ENCODE measurements at regions not wholly inside any gene's neighbourhood (a gene's known extent, or its start where the extent isn't known, plus 50 kb on each side); places are given as distances from the start of the nearest gene placed in this dataset.

GRCh38 chr12:125377093-125377492 lies 311.9 kb downstream of the AACS start (continued):
- TF ChIP-seq, protein P1, sequence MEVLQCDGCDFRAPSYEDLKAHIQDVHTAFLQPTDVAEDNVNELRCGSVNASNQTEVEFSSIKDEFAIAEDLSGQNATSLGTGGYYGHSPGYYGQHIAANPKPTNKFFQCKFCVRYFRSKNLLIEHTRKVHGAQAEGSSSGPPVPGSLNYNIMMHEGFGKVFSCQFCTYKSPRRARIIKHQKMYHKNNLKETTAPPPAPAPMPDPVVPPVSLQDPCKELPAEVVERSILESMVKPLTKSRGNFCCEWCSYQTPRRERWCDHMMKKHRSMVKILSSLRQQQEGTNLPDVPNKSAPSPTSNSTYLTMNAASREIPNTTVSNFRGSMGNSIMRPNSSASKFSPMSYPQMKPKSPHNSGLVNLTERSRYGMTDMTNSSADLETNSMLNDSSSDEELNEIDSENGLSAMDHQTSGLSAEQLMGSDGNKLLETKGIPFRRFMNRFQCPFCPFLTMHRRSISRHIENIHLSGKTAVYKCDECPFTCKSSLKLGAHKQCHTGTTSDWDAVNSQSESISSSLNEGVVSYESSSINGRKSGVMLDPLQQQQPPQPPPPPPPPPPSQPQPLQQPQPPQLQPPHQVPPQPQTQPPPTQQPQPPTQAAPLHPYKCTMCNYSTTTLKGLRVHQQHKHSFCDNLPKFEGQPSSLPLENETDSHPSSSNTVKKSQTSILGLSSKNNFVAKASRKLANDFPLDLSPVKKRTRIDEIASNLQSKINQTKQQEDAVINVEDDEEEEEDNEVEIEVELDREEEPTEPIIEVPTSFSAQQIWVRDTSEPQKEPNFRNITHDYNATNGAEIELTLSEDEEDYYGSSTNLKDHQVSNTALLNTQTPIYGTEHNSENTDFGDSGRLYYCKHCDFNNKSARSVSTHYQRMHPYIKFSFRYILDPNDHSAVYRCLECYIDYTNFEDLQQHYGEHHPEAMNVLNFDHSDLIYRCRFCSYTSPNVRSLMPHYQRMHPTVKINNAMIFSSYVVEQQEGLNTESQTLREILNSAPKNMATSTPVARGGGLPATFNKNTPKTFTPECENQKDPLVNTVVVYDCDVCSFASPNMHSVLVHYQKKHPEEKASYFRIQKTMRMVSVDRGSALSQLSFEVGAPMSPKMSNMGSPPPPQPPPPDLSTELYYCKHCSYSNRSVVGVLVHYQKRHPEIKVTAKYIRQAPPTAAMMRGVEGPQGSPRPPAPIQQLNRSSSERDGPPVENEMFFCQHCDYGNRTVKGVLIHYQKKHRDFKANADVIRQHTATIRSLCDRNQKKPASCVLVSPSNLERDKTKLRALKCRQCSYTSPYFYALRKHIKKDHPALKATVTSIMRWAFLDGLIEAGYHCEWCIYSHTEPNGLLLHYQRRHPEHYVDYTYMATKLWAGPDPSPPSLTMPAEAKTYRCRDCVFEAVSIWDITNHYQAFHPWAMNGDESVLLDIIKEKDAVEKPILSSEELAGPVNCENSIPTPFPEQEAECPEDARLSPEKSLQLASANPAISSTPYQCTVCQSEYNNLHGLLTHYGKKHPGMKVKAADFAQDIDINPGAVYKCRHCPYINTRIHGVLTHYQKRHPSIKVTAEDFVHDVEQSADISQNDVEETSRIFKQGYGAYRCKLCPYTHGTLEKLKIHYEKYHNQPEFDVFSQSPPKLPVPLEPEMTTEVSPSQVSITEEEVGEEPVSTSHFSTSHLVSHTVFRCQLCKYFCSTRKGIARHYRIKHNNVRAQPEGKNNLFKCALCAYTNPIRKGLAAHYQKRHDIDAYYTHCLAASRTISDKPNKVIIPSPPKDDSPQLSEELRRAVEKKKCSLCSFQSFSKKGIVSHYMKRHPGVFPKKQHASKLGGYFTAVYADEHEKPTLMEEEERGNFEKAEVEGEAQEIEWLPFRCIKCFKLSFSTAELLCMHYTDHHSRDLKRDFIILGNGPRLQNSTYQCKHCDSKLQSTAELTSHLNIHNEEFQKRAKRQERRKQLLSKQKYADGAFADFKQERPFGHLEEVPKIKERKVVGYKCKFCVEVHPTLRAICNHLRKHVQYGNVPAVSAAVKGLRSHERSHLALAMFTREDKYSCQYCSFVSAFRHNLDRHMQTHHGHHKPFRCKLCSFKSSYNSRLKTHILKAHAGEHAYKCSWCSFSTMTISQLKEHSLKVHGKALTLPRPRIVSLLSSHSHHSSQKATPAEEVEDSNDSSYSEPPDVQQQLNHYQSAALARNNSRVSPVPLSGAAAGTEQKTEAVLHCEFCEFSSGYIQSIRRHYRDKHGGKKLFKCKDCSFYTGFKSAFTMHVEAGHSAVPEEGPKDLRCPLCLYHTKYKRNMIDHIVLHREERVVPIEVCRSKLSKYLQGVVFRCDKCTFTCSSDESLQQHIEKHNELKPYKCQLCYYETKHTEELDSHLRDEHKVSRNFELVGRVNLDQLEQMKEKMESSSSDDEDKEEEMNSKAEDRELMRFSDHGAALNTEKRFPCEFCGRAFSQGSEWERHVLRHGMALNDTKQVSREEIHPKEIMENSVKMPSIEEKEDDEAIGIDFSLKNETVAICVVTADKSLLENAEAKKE (CRISPR knock-in tag; IDR thresholded peaks at IDR 0.05) = no peak
- TF ChIP-seq ZNF114 (CRISPR knock-in tag; IDR thresholded peaks at IDR 0.05) = no peak
- TF ChIP-seq, protein P2, sequence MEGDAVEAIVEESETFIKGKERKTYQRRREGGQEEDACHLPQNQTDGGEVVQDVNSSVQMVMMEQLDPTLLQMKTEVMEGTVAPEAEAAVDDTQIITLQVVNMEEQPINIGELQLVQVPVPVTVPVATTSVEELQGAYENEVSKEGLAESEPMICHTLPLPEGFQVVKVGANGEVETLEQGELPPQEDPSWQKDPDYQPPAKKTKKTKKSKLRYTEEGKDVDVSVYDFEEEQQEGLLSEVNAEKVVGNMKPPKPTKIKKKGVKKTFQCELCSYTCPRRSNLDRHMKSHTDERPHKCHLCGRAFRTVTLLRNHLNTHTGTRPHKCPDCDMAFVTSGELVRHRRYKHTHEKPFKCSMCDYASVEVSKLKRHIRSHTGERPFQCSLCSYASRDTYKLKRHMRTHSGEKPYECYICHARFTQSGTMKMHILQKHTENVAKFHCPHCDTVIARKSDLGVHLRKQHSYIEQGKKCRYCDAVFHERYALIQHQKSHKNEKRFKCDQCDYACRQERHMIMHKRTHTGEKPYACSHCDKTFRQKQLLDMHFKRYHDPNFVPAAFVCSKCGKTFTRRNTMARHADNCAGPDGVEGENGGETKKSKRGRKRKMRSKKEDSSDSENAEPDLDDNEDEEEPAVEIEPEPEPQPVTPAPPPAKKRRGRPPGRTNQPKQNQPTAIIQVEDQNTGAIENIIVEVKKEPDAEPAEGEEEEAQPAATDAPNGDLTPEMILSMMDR (conservative IDR thresholded peaks at IDR 0.05; ENCODE audit: low read depth in 2 of 2) = no peak
- TF ChIP-seq, protein P3, sequence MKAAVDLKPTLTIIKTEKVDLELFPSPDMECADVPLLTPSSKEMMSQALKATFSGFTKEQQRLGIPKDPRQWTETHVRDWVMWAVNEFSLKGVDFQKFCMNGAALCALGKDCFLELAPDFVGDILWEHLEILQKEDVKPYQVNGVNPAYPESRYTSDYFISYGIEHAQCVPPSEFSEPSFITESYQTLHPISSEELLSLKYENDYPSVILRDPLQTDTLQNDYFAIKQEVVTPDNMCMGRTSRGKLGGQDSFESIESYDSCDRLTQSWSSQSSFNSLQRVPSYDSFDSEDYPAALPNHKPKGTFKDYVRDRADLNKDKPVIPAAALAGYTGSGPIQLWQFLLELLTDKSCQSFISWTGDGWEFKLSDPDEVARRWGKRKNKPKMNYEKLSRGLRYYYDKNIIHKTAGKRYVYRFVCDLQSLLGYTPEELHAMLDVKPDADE (IDR thresholded peaks at IDR 0.05) = no peak
- TF ChIP-seq STAT1 (IDR thresholded peaks at IDR 0.05; ENCODE audit: unreplicated experiment) = no peak
- TF ChIP-seq JUNB (IDR thresholded peaks at IDR 0.05; ENCODE audit: unreplicated experiment) = no peak
- no peak for TF ChIP-seq CREB1 (CRISPR knock-in tag; IDR thresholded peaks at IDR 0.05; ENCODE audit: low read depth)
- no peak for TF ChIP-seq EZH2phosphoT487 (IDR thresholded peaks at IDR 0.05; ENCODE audit: unreplicated experiment)
- TF ChIP-seq NANOG (IDR thresholded peaks at IDR 0.05; ENCODE audit: borderline replicate concordance) = no peak
- TF ChIP-seq EZH2 (IDR thresholded peaks at IDR 0.05; ENCODE audit: low read depth, unreplicated experiment) = no peak
